ENCODE measurements at regions not wholly inside any gene's neighbourhood (a gene's known extent, or its start where the extent isn't known, plus 50 kb on each side); places are given as distances from the start of the nearest gene placed in this dataset.

DNA sequence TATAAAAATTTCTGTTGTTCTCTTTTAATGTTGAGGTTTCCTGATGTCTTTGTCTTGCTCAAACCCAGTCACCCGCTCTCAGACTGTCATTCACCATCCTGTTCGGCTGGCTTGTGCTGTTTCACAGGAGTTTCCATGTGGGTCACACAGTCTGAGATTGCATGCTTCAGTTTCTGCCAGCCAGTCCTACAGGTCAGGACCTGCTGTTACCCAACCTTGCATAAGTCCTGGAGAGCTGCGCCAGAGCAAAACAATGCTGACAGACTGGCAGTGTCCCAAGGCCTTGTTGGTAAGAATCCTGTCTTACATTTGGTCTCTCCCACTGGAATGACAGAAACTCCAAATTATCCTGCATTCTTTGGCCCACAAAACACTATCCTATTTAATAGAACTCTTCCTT, 340.0 kb upstream of the SLITRK5 start:
- BruUV-seq (replicated peaks), result no TSS peak
- ChIA-PET CTCF (no interaction called here), POLR2A (no interaction called here)
- H3K9me1 ChIP-seq (replicated peaks; ENCODE audit: control insufficient read depth, extremely low read depth, insufficient read depth, low read length), result no peaks in the 10 kb centered on the region
- dilution Hi-C loops (cut with MboI; ENCODE audit: extremely low pct_ligation_motif_present, low sequenced_read_pairs) (no loop called here), intact Hi-C loops (cut with micrococcal nuclease) (no loop called here)
- no peak overlapping the region for H3K27ac ChIP-seq (ENCODE audit: insufficient read depth, low read depth, low read length)
- no peaks in the 10 kb centered on the region for H3K4me1 ChIP-seq (ENCODE audit: control insufficient read depth, extremely low read depth, insufficient read depth, low read length)
- no peak overlapping the region for H3K9ac ChIP-seq (replicated peaks; ENCODE audit: extremely low read depth, insufficient read depth, low read length)
- H3K27me3 ChIP-seq (ENCODE audit: control insufficient read depth in 2 of 2, insufficient read depth in 2 of 2, low read length in 2 of 2), result no peaks in the 10 kb centered on the region
- H4K20me1 ChIP-seq (replicated peaks; ENCODE audit: control insufficient read depth, extremely low read depth, insufficient read depth, low read length), result no peaks in the 10 kb centered on the region
- peaks cover 2% of the 10 kb centered on the region for H3K9me3 ChIP-seq (replicated peaks; ENCODE audit: control insufficient read depth, insufficient read depth, low read length)
- no peaks in the 10 kb centered on the region for H3K36me3 ChIP-seq (ENCODE audit: control insufficient read depth in 2 of 2, extremely low read depth in 1 of 2, insufficient read depth in 2 of 2, low read length in 2 of 2)
- H3K4me3 ChIP-seq (replicated peaks in 1 of 3; ENCODE audit: insufficient read depth in 1 of 3, low read depth in 1 of 3, low read length in 3 of 3), result no peak overlapping the region
- no peak for TF ChIP-seq EZH2 (IDR thresholded peaks at IDR 0.05; ENCODE audit: borderline replicate concordance, low read depth, low read length, severe bottlenecking)
- TF ChIP-seq, protein P1, sequence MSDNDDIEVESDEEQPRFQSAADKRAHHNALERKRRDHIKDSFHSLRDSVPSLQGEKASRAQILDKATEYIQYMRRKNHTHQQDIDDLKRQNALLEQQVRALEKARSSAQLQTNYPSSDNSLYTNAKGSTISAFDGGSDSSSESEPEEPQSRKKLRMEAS (IDR thresholded peaks at IDR 0.05; ENCODE audit: insufficient read depth, insufficient read length), result no peak
- TF ChIP-seq JUN (IDR thresholded peaks at IDR 0.05; ENCODE audit: borderline replicate concordance, insufficient read depth, insufficient read length, low read depth), result no peak
- TF ChIP-seq FOS (IDR thresholded peaks at IDR 0.05; ENCODE audit: borderline replicate concordance, insufficient read depth, low read length), result no peak
- TF ChIP-seq MYC (IDR thresholded peaks at IDR 0.05; ENCODE audit: low read depth, low read length), result no peak
- no peak for TF ChIP-seq POLR2A (IDR thresholded peaks at IDR 0.05; ENCODE audit: low read depth, low read length)
- TF ChIP-seq POLR2AphosphoS5 (IDR thresholded peaks at IDR 0.05; ENCODE audit: insufficient read depth, low read depth, low read length), result no peak
- no peak for TF ChIP-seq GATA2 (IDR thresholded peaks at IDR 0.05; ENCODE audit: insufficient read depth, insufficient read length, low read depth, low read length)
- TF ChIP-seq, protein P2, sequence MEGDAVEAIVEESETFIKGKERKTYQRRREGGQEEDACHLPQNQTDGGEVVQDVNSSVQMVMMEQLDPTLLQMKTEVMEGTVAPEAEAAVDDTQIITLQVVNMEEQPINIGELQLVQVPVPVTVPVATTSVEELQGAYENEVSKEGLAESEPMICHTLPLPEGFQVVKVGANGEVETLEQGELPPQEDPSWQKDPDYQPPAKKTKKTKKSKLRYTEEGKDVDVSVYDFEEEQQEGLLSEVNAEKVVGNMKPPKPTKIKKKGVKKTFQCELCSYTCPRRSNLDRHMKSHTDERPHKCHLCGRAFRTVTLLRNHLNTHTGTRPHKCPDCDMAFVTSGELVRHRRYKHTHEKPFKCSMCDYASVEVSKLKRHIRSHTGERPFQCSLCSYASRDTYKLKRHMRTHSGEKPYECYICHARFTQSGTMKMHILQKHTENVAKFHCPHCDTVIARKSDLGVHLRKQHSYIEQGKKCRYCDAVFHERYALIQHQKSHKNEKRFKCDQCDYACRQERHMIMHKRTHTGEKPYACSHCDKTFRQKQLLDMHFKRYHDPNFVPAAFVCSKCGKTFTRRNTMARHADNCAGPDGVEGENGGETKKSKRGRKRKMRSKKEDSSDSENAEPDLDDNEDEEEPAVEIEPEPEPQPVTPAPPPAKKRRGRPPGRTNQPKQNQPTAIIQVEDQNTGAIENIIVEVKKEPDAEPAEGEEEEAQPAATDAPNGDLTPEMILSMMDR (IDR thresholded peaks at IDR 0.05; ENCODE audit: extremely low read depth in 1 of 2, insufficient read depth in 1 of 2, low read depth in 1 of 2, low read length in 2 of 2), result no peak
- H3K79me2 ChIP-seq (ENCODE audit: control insufficient read depth, insufficient read depth, low read length), result no peaks in the 10 kb centered on the region
- H3K4me2 ChIP-seq (ENCODE audit: insufficient read depth, low read length), result no peak overlapping the region
- DNase-seq (ENCODE audit: low read depth, low spot score) (no peak), FAIRE-seq (no peak)
- H2AFZ ChIP-seq (ENCODE audit: low read depth, low read length), result no peak overlapping the region
